Ectodermal cell (in vitro differentiated cells): ENCODE measurements at regions not wholly inside any gene's neighbourhood (a gene's known extent, or its start where the extent isn't known, plus 50 kb on each side); places are given as distances from the start of the nearest gene placed in this dataset.

ENCODE experiments used
- H3K27ac ChIP-seq: 2 replicates; pipeline ENCODE4 v1.7.0; 2013; ENCODE audit warnings: mild to moderate bottlenecking, low read depth, low read length; ENCODE audit not compliant: insufficient read depth, poor library complexity, severe bottlenecking
- H3K27me3 ChIP-seq: 2 replicates; pipeline ENCODE4 v1.7.0; 2013; ENCODE audit warnings: mild to moderate bottlenecking, low read length; ENCODE audit not compliant: insufficient read depth, control insufficient read depth, poor library complexity, severe bottlenecking
- H3K36me3 ChIP-seq: one replicate; pipeline ENCODE4 v1.7.0; 2013; ENCODE audit warnings: low read length; ENCODE audit not compliant: control insufficient read depth, insufficient read depth
- H3K4me1 ChIP-seq: one replicate; pipeline ENCODE4 v1.7.0; 2013; ENCODE audit warnings: low read length; ENCODE audit not compliant: control insufficient read depth, insufficient read depth
- H3K4me3 ChIP-seq: 2 replicates; pipeline ENCODE4 v1.7.0; 2013; ENCODE audit warnings: low read depth, low read length, control low read depth; ENCODE audit not compliant: insufficient read depth
- H3K9me3 ChIP-seq: 2 replicates; pipeline ENCODE4 v1.7.0; 2013; ENCODE audit warnings: mild to moderate bottlenecking, low read length, moderate library complexity; ENCODE audit not compliant: control insufficient read depth
- WGBS, 2 experiments: methylation state at CpG; one replicate each; pipeline ENCODE4 v1.1.7; 2013; ENCODE audit warnings: missing lambda C conversion rate in 2 of 2; 5-methylcytosine and 5-hydroxymethylcytosine counted together

GRCh38 chr2:145116834-145117725, 597.2 kb upstream of the ZEB2 start:
- H3K9me3 ChIP-seq: no peaks in the 10 kb centered on the region
- H3K36me3 ChIP-seq: no peaks in the 10 kb centered on the region
- no peak overlapping the region for H3K4me3 ChIP-seq
- H3K27me3 ChIP-seq: no peaks in the 10 kb centered on the region
- 88 to 95% methylated on average over 5 of the region's 5 CpGs for WGBS, 2 experiments
- no peak overlapping the region for H3K27ac ChIP-seq
- no peaks in the 10 kb centered on the region for H3K4me1 ChIP-seq

- Histone ChIP-seq H3K9me3 (no peaks in the 10 kb centered on the region), H3K4me3 (no peak overlapping the region), H3K4me1 (no peaks in the 10 kb centered on the region), H3K27me3 (no peaks in the 10 kb centered on the region), H3K27ac (no peak overlapping the region), H3K36me3 (no peaks in the 10 kb centered on the region)
- WGBS, 2 experiments: 89 to 92% methylated on average over 2 of the region's 2 CpGs
Measured at GRCh38 chr2:145116056-145116455, 596.1 kb upstream of the ZEB2 start.

- Histone ChIP-seq H3K36me3 (no peaks in the 10 kb centered on the region), H3K27ac (no peak overlapping the region), H3K9me3 (no peaks in the 10 kb centered on the region), H3K27me3 (no peaks in the 10 kb centered on the region), H3K4me3 (no peak overlapping the region), H3K4me1 (no peaks in the 10 kb centered on the region)
- WGBS, 2 experiments: 89 to 93% methylated on average over 2 of the region's 2 CpGs
Measured at GRCh38 chr2:145114726-145115125, 594.8 kb upstream of the ZEB2 start.

GRCh38 chr2:145112467-145112866, 592.5 kb upstream of the ZEB2 start:
- no peaks in the 10 kb centered on the region for H3K9me3 ChIP-seq
- H3K36me3 ChIP-seq: no peaks in the 10 kb centered on the region
- no peak overlapping the region for H3K27ac ChIP-seq
- no peaks in the 10 kb centered on the region for H3K27me3 ChIP-seq
- no peaks in the 10 kb centered on the region for H3K4me1 ChIP-seq
- no peak overlapping the region for H3K4me3 ChIP-seq

- H3K27ac ChIP-seq: no peak overlapping the region
- no peak overlapping the region for H3K4me3 ChIP-seq
- no peaks in the 10 kb centered on the region for H3K4me1 ChIP-seq
- H3K36me3 ChIP-seq: no peaks in the 10 kb centered on the region
- WGBS, 2 experiments: 93% methylated on average over 2 to 3 of the region's 3 CpGs
- no peaks in the 10 kb centered on the region for H3K9me3 ChIP-seq
- no peaks in the 10 kb centered on the region for H3K27me3 ChIP-seq
Measured at GRCh38 chr2:145110668-145111356, 590.9 kb upstream of the ZEB2 start.

GRCh38 chr2:145108959-145109710, 589.2 kb upstream of the ZEB2 start:
- H3K27ac ChIP-seq: no peak overlapping the region
- H3K27me3 ChIP-seq: no peaks in the 10 kb centered on the region
- H3K4me1 ChIP-seq: no peaks in the 10 kb centered on the region
- 94 to 95% methylated on average over 9 of the region's 9 CpGs for WGBS, 2 experiments
- no peaks in the 10 kb centered on the region for H3K36me3 ChIP-seq
- H3K4me3 ChIP-seq: no peak overlapping the region
- no peaks in the 10 kb centered on the region for H3K9me3 ChIP-seq

GRCh38 chr2:145108361-145108778, 588.5 kb upstream of the ZEB2 start:
- Histone ChIP-seq H3K27me3 (no peaks in the 10 kb centered on the region), H3K36me3 (no peaks in the 10 kb centered on the region), H3K4me1 (no peaks in the 10 kb centered on the region), H3K27ac (no peak overlapping the region), H3K9me3 (no peaks in the 10 kb centered on the region), H3K4me3 (no peak overlapping the region)
- 92 to 95% methylated on average over 10 of the region's 10 CpGs for WGBS, 2 experiments

GRCh38 chr2:145106293-145106692, 586.4 kb upstream of the ZEB2 start:
- no peaks in the 10 kb centered on the region for H3K4me1 ChIP-seq
- H3K36me3 ChIP-seq: no peaks in the 10 kb centered on the region
- H3K4me3 ChIP-seq: no peak overlapping the region
- H3K27ac ChIP-seq: no peak overlapping the region
- no peaks in the 10 kb centered on the region for H3K9me3 ChIP-seq
- no peaks in the 10 kb centered on the region for H3K27me3 ChIP-seq
- 95 to 98% methylated on average over 4 to 5 of the region's 5 CpGs for WGBS, 2 experiments

GRCh38 chr2:145102706-145103105, 582.8 kb upstream of the ZEB2 start:
- Histone ChIP-seq H3K4me3 (no peak overlapping the region), H3K4me1 (no peaks in the 10 kb centered on the region), H3K36me3 (no peaks in the 10 kb centered on the region), H3K27ac (no peak overlapping the region), H3K9me3 (no peaks in the 10 kb centered on the region), H3K27me3 (no peaks in the 10 kb centered on the region)
- 93 to 96% methylated on average over 1 of the region's 2 CpGs for WGBS, 2 experiments

GRCh38 chr2:145100301-145100700, 580.4 kb upstream of the ZEB2 start:
- H3K4me1 ChIP-seq: no peaks in the 10 kb centered on the region
- H3K27ac ChIP-seq: no peak overlapping the region
- no peaks in the 10 kb centered on the region for H3K36me3 ChIP-seq
- no peaks in the 10 kb centered on the region for H3K27me3 ChIP-seq
- H3K4me3 ChIP-seq: no peak overlapping the region
- 98 to 100% methylated on average over 1 of the region's 1 CpG for whole genome bisulfite sequencing, 2 experiments
- no peaks in the 10 kb centered on the region for H3K9me3 ChIP-seq
